H9 (cell line): ENCODE measurements at regions not wholly inside any gene's neighbourhood (a gene's known extent, or its start where the extent isn't known, plus 50 kb on each side); places are given as distances from the start of the nearest gene placed in this dataset.

Experiments
- DNase-seq: peaks from one replicate; pipeline ENCODE4 v3.0.0-alpha.2; 2017
- H2AFZ ChIP-seq: one replicate; pipeline ENCODE4 v1.6.1; 2013; ENCODE audit warnings: mild to moderate bottlenecking, low read length, control low read depth, moderate library complexity
- H2AK5ac ChIP-seq: 2 replicates; pipeline ENCODE4 v1.6.1; 2013; ENCODE audit warnings: low read length, control low read depth, mixed read lengths; ENCODE audit not compliant: insufficient read length
- H2BK120ac ChIP-seq: one replicate; pipeline ENCODE4 v1.6.1; 2013; ENCODE audit warnings: low read depth, mild to moderate bottlenecking, low read length, control low read depth, inconsistent platforms; ENCODE audit not compliant: poor library complexity, severe bottlenecking
- H2BK12ac ChIP-seq: 2 replicates; pipeline ENCODE4 v1.6.1; 2013; ENCODE audit warnings: low read length, control low read depth, mixed read lengths, low read depth; ENCODE audit not compliant: insufficient read length
- H2BK15ac ChIP-seq: 2 replicates; pipeline ENCODE4 v1.6.1; 2013; ENCODE audit warnings: low read depth, low read length, control low read depth
- H2BK20ac ChIP-seq: one replicate; pipeline ENCODE4 v1.6.1; 2013; ENCODE audit warnings: low read depth, mild to moderate bottlenecking, low read length, control low read depth, inconsistent platforms; ENCODE audit not compliant: poor library complexity, severe bottlenecking
- H2BK5ac ChIP-seq: 2 replicates; pipeline ENCODE4 v1.6.1; 2013; ENCODE audit warnings: low read length, control low read depth, mixed read lengths; ENCODE audit not compliant: insufficient read length
- H3K14ac ChIP-seq: 2 replicates; pipeline ENCODE4 v1.6.1; 2013; ENCODE audit warnings: low read length, control low read depth; ENCODE audit not compliant: insufficient read depth
- H3K18ac ChIP-seq: 2 replicates; pipeline ENCODE4 v1.6.1; 2013; ENCODE audit warnings: low read depth, mild to moderate bottlenecking, mixed read lengths, low read length, control low read depth; ENCODE audit not compliant: insufficient read length
- H3K23ac ChIP-seq: 2 replicates; pipeline ENCODE4 v1.6.1; 2013; ENCODE audit warnings: low read length, control low read depth, mixed read lengths, low read depth; ENCODE audit not compliant: insufficient read length
- H3K23me2 ChIP-seq: 2 replicates; pipeline ENCODE4 v1.6.1; 2013; ENCODE audit warnings: low read depth, mild to moderate bottlenecking, mixed read lengths, low read length, control low read depth; ENCODE audit not compliant: insufficient read length, poor library complexity, severe bottlenecking
- H3K27ac ChIP-seq: 2 replicates; pipeline ENCODE4 v1.5.1; 2013; ENCODE audit warnings: low read length, control low read depth, mixed read lengths, low read depth; ENCODE audit not compliant: insufficient read length
- H3K27me3 ChIP-seq: 2 replicates; pipeline ENCODE4 v1.6.1; 2013; ENCODE audit warnings: low read length, control low read depth, inconsistent platforms; ENCODE audit not compliant: insufficient read depth
- H3K4ac ChIP-seq: 2 replicates; pipeline ENCODE4 v1.6.1; 2013; ENCODE audit warnings: low read depth, mild to moderate bottlenecking, control low read depth, inconsistent platforms, low read length, moderate library complexity
- H3K4me1 ChIP-seq: 2 replicates; pipeline ENCODE4 v1.6.1; 2013; ENCODE audit warnings: low read length, control low read depth, inconsistent platforms; ENCODE audit not compliant: insufficient read depth
- H3K4me2 ChIP-seq: 2 replicates; pipeline ENCODE4 v1.6.1; 2013; ENCODE audit warnings: low read length, control low read depth, mixed read lengths; ENCODE audit not compliant: insufficient read length, insufficient read depth
- H3K56ac ChIP-seq: 2 replicates; pipeline ENCODE4 v1.6.1; 2013; ENCODE audit warnings: low read depth, mild to moderate bottlenecking, mixed read lengths, low read length, control low read depth; ENCODE audit not compliant: insufficient read length
- H3K79me1 ChIP-seq: 2 replicates; pipeline ENCODE4 v1.6.1; 2013; ENCODE audit warnings: low read depth, mild to moderate bottlenecking, moderate library complexity, low read length, control low read depth, inconsistent platforms; ENCODE audit not compliant: insufficient read depth, poor library complexity, severe bottlenecking
- H3K79me2 ChIP-seq: 2 replicates; pipeline ENCODE4 v1.6.1; 2013; ENCODE audit warnings: low read length, control low read depth, inconsistent platforms; ENCODE audit not compliant: insufficient read depth
- H3K9ac ChIP-seq: 2 replicates; pipeline ENCODE4 v1.6.1; 2013; ENCODE audit warnings: low read length, control low read depth, mixed read lengths; ENCODE audit not compliant: insufficient read length; ENCODE audit errors: extremely low read depth
- H3K9me3 ChIP-seq: one replicate; pipeline ENCODE4 v1.6.1; 2013; ENCODE audit warnings: low read depth, low read length, inconsistent platforms; ENCODE audit not compliant: control insufficient read depth
- H3T11ph ChIP-seq: one replicate; pipeline ENCODE4 v1.6.1; 2013; ENCODE audit warnings: mild to moderate bottlenecking, low read length, control low read depth, inconsistent platforms
- H4K20me1 ChIP-seq: one replicate; pipeline ENCODE4 v1.6.1; 2013; ENCODE audit not compliant: control insufficient read depth, insufficient read length, insufficient read depth
- H4K5ac ChIP-seq: 2 replicates; pipeline ENCODE4 v1.6.1; 2013; ENCODE audit warnings: low read depth, mild to moderate bottlenecking, mixed read lengths, low read length, control low read depth; ENCODE audit not compliant: insufficient read length
- H4K8ac ChIP-seq: replicated peaks from 2 replicates; pipeline ENCODE4 v1.6.1; 2013; ENCODE audit warnings: low read length, control low read depth, mixed read lengths, low read depth; ENCODE audit not compliant: insufficient read length
- H4K91ac ChIP-seq: 2 replicates; pipeline ENCODE4 v1.6.1; 2013; ENCODE audit warnings: low read depth, mild to moderate bottlenecking, moderate library complexity, mixed read lengths, low read length, control low read depth; ENCODE audit not compliant: insufficient read length
- H3K27ac Mint-ChIP-seq, 3 experiments: 2 replicates in 2 of 3; 3 replicates in 1 of 3; pipeline ENCODE4 v1.8.0; 2020 to 2021; ENCODE audit warnings: mixed read lengths in 3 of 3, mild to moderate bottlenecking in 1 of 3, moderate library complexity in 1 of 3
- H3K27me3 Mint-ChIP-seq: 2 replicates; pipeline ENCODE4 v1.8.0; 2021; ENCODE audit warnings: low read depth, mild to moderate bottlenecking, moderate library complexity, mixed read lengths
- H3K36me3 Mint-ChIP-seq, 3 experiments: 2 replicates in 2 of 3; 3 replicates in 1 of 3; pipeline ENCODE4 v1.8.0; 2020 to 2021; ENCODE audit warnings: low read depth in 3 of 3, mixed read lengths in 3 of 3; ENCODE audit not compliant: insufficient read depth in 1 of 3
- H3K4me1 Mint-ChIP-seq, 2 experiments: 2 replicates each; pipeline ENCODE4 v1.8.0; 2020; ENCODE audit warnings: mixed read lengths in 2 of 2
- H3K4me3 Mint-ChIP-seq, 2 experiments: 2 replicates in 1 of 2; 3 replicates in 1 of 2; pipeline ENCODE4 v1.8.0; 2020 to 2021; ENCODE audit warnings: mild to moderate bottlenecking in 2 of 2, mixed read lengths in 2 of 2, moderate library complexity in 1 of 2
- H3K9me3 Mint-ChIP-seq, 2 experiments: 2 replicates in 1 of 2; 3 replicates in 1 of 2; pipeline ENCODE4 v1.8.0; 2020; ENCODE audit warnings: mild to moderate bottlenecking in 2 of 2, mixed read lengths in 2 of 2, moderate library complexity in 1 of 2
- CTCF ChIP-seq: fragments of 200-600 bp; sonication (generic); conservative IDR thresholded peaks from 3 replicates; pipeline ENCODE4 v1.8.0; 2021; ENCODE audit warnings: antibody characterized with exemption, mild to moderate bottlenecking
- WGBS: extraction: QIAGEN DNeasy Blood & Tissue Kit; methylation state at CpG from one replicate; pipeline ENCODE4 v1.1.7; 2013; ENCODE audit warnings: missing lambda C conversion rate, low lambda C conversion rate, mixed read lengths; ENCODE audit not compliant: insufficient read length; ENCODE audit errors: extremely low coverage; 5-methylcytosine and 5-hydroxymethylcytosine counted together

- no peak overlapping the region for H3K14ac ChIP-seq
- no peak for DNase-seq
- no peak overlapping the region for H3K4me2 ChIP-seq
- no CpG with 5 or more reads among the region's 8 CpGs for WGBS
- H2BK5ac ChIP-seq = no peak overlapping the region
- Mint-ChIP-seq H3K36me3 (no peaks in the 10 kb centered on the region), H3K4me3 (no peak overlapping the region), H3K27me3 (peaks cover 20% of the 10 kb centered on the region), H3K27ac (no peak overlapping the region), H3K4me1 (no peaks in the 10 kb centered on the region), H3K9me3 (peaks cover 0 to 5% of the 10 kb centered on the region in 2 experiments; a peak in 1 of 5 replicates)
- no peak overlapping the region for H3K23ac ChIP-seq
- H2BK15ac ChIP-seq = no peak overlapping the region
- no peak overlapping the region for H3K4ac ChIP-seq
- no peak overlapping the region for H3T11ph ChIP-seq
- no peak overlapping the region for H4K5ac ChIP-seq
- no peak overlapping the region for H2BK120ac ChIP-seq
- no peak overlapping the region for H4K91ac ChIP-seq
- H3K27ac ChIP-seq = no peak overlapping the region
- no peak overlapping the region for H2BK12ac ChIP-seq
- no peaks in the 10 kb centered on the region for H3K27me3 ChIP-seq
- no peak overlapping the region for H2AK5ac ChIP-seq
- no peak overlapping the region for H4K8ac ChIP-seq
- H3K79me1 ChIP-seq = no peaks in the 10 kb centered on the region
- TF ChIP-seq CTCF = no peak
- no peaks in the 10 kb centered on the region for H4K20me1 ChIP-seq
- H3K23me2 ChIP-seq = no peaks in the 10 kb centered on the region
- no peak overlapping the region for H3K9ac ChIP-seq
- no peak overlapping the region for H2BK20ac ChIP-seq
- H3K56ac ChIP-seq = no peak overlapping the region
- H3K4me1 ChIP-seq = no peaks in the 10 kb centered on the region
- no peaks in the 10 kb centered on the region for H3K9me3 ChIP-seq
- no peak overlapping the region for H2AFZ ChIP-seq
- H3K18ac ChIP-seq = no peak overlapping the region
- H3K79me2 ChIP-seq = no peaks in the 10 kb centered on the region
Measured at GRCh38 chr10:117621795-117622420, 79.4 kb downstream of the EMX2 start.
